ENCODE measurements at regions not wholly inside any gene's neighbourhood (a gene's known extent, or its start where the extent isn't known, plus 50 kb on each side); places are given as distances from the start of the nearest gene placed in this dataset.

- Histone ChIP-seq H3K9me3 (ENCODE audit: control insufficient read depth in 2 of 2, low read length in 2 of 2) (no peaks in the 10 kb centered on the region), H3K27me3 (ENCODE audit: control insufficient read depth, insufficient read depth, low read length) (no peaks in the 10 kb centered on the region), H3K27ac (ENCODE audit: insufficient read depth, low read length, poor library complexity, severe bottlenecking) (no peak overlapping the region), H3K36me3 (ENCODE audit: control insufficient read depth, insufficient read depth, low read length) (no peaks in the 10 kb centered on the region), H3K4me1 (ENCODE audit: control insufficient read depth, insufficient read depth, low read length, poor library complexity, severe bottlenecking) (no peaks in the 10 kb centered on the region), H3K4me3 (ENCODE audit: low read depth, low read length) (no peak overlapping the region)
- DNase-seq (no peak), ATAC-seq (ENCODE audit: low read depth in 2 of 2) (no peak)
- Mint-ChIP-seq H3K4me3 (no peak overlapping the region), H3K27me3 (no peaks in the 10 kb centered on the region), H3K9me3 (peaks cover 0 to 16% (median 3%) of the 10 kb centered on the region in 7 donors), H3K4me1 (no peaks in the 10 kb centered on the region), H3K27ac (no peak overlapping the region), H3K36me3 (no peaks in the 10 kb centered on the region)
Observed at GRCh38 chr18:34583895-34584294, 126.2 kb upstream of the DTNA start.

- no peak for DNase-seq
- no peaks in the 10 kb centered on the region for H3K4me1 ChIP-seq (ENCODE audit: control insufficient read depth, insufficient read depth, low read length, poor library complexity, severe bottlenecking)
- no peaks in the 10 kb centered on the region for H3K9me3 ChIP-seq (ENCODE audit: control insufficient read depth in 2 of 2, low read length in 2 of 2)
- H3K36me3 ChIP-seq (ENCODE audit: control insufficient read depth, insufficient read depth, low read length): no peaks in the 10 kb centered on the region
- no peaks in the 10 kb centered on the region for H3K27me3 ChIP-seq (ENCODE audit: control insufficient read depth, insufficient read depth, low read length)
- Mint-ChIP-seq H3K27ac (no peak overlapping the region), H3K4me3 (no peak overlapping the region), H3K36me3 (no peaks in the 10 kb centered on the region), H3K4me1 (no peaks in the 10 kb centered on the region), H3K27me3 (no peaks in the 10 kb centered on the region), H3K9me3 (peaks cover 0 to 4% (median under 1%) of the 10 kb centered on the region in 7 donors)
- no peak overlapping the region for H3K4me3 ChIP-seq (ENCODE audit: low read depth, low read length)
- no peak for ATAC-seq (ENCODE audit: low read depth in 2 of 2)
- H3K27ac ChIP-seq (ENCODE audit: insufficient read depth, low read length, poor library complexity, severe bottlenecking): no peak overlapping the region
Observed at GRCh38 chr18:34590503-34590902, 119.6 kb upstream of the DTNA start.

GRCh38 chr18:34591920-34592444, 118.1 kb upstream of the DTNA start:
- Histone ChIP-seq H3K4me3 (ENCODE audit: low read depth, low read length) (no peak overlapping the region), H3K27ac (ENCODE audit: insufficient read depth, low read length, poor library complexity, severe bottlenecking) (no peak overlapping the region), H3K9me3 (ENCODE audit: control insufficient read depth in 2 of 2, low read length in 2 of 2) (no peaks in the 10 kb centered on the region), H3K36me3 (ENCODE audit: control insufficient read depth, insufficient read depth, low read length) (no peaks in the 10 kb centered on the region), H3K27me3 (ENCODE audit: control insufficient read depth, insufficient read depth, low read length) (no peaks in the 10 kb centered on the region), H3K4me1 (ENCODE audit: control insufficient read depth, insufficient read depth, low read length, poor library complexity, severe bottlenecking) (no peaks in the 10 kb centered on the region)
- Mint-ChIP-seq H3K4me1 (no peaks in the 10 kb centered on the region), H3K27ac (no peak overlapping the region), H3K9me3 (peaks cover 0 to 4% (median 0%) of the 10 kb centered on the region in 7 donors), H3K36me3 (no peaks in the 10 kb centered on the region), H3K27me3 (no peaks in the 10 kb centered on the region), H3K4me3 (no peak overlapping the region)
- no peak for DNase-seq
- no peak for ATAC-seq (ENCODE audit: low read depth in 2 of 2)

GRCh38 chr18:34592481-34592880, 117.6 kb upstream of the DTNA start:
- Mint-ChIP-seq H3K4me1 (no peaks in the 10 kb centered on the region), H3K4me3 (no peak overlapping the region), H3K27me3 (no peaks in the 10 kb centered on the region), H3K27ac (no peak overlapping the region), H3K36me3 (no peaks in the 10 kb centered on the region), H3K9me3 (peaks cover 0 to 7% (median 1%) of the 10 kb centered on the region in 7 donors)
- no peak for ATAC-seq (ENCODE audit: low read depth in 2 of 2)
- Histone ChIP-seq H3K4me3 (ENCODE audit: low read depth, low read length) (no peak overlapping the region), H3K27ac (ENCODE audit: insufficient read depth, low read length, poor library complexity, severe bottlenecking) (no peak overlapping the region), H3K36me3 (ENCODE audit: control insufficient read depth, insufficient read depth, low read length) (no peaks in the 10 kb centered on the region), H3K9me3 (ENCODE audit: control insufficient read depth in 2 of 2, low read length in 2 of 2) (no peaks in the 10 kb centered on the region), H3K4me1 (ENCODE audit: control insufficient read depth, insufficient read depth, low read length, poor library complexity, severe bottlenecking) (no peaks in the 10 kb centered on the region), H3K27me3 (ENCODE audit: control insufficient read depth, insufficient read depth, low read length) (no peaks in the 10 kb centered on the region)
- DNase-seq: no peak

- Mint-ChIP-seq H3K36me3 (no peaks in the 10 kb centered on the region), H3K9me3 (peaks cover 0 to 7% (median 1%) of the 10 kb centered on the region in 7 donors), H3K4me1 (no peaks in the 10 kb centered on the region), H3K4me3 (no peak overlapping the region), H3K27ac (no peak overlapping the region), H3K27me3 (no peaks in the 10 kb centered on the region)
- Histone ChIP-seq H3K27ac (ENCODE audit: insufficient read depth, low read length, poor library complexity, severe bottlenecking) (no peak overlapping the region), H3K36me3 (ENCODE audit: control insufficient read depth, insufficient read depth, low read length) (no peaks in the 10 kb centered on the region), H3K27me3 (ENCODE audit: control insufficient read depth, insufficient read depth, low read length) (no peaks in the 10 kb centered on the region), H3K9me3 (ENCODE audit: control insufficient read depth in 2 of 2, low read length in 2 of 2) (no peaks in the 10 kb centered on the region), H3K4me1 (ENCODE audit: control insufficient read depth, insufficient read depth, low read length, poor library complexity, severe bottlenecking) (no peaks in the 10 kb centered on the region), H3K4me3 (ENCODE audit: low read depth, low read length) (no peak overlapping the region)
- ATAC-seq (ENCODE audit: low read depth in 2 of 2) (no peak), DNase-seq (no peak)
Observed at GRCh38 chr18:34592961-34593382, 117.1 kb upstream of the DTNA start.

- DNase-seq (no peak), ATAC-seq (ENCODE audit: low read depth in 2 of 2) (no peak)
- Mint-ChIP-seq H3K27ac (no peak overlapping the region), H3K9me3 (peaks cover 0 to 7% (median 1%) of the 10 kb centered on the region in 7 donors), H3K4me3 (no peak overlapping the region), H3K27me3 (no peaks in the 10 kb centered on the region), H3K4me1 (no peaks in the 10 kb centered on the region), H3K36me3 (no peaks in the 10 kb centered on the region)
- no peaks in the 10 kb centered on the region for H3K4me1 ChIP-seq (ENCODE audit: control insufficient read depth, insufficient read depth, low read length, poor library complexity, severe bottlenecking)
- H3K27ac ChIP-seq (ENCODE audit: insufficient read depth, low read length, poor library complexity, severe bottlenecking): no peak overlapping the region
- H3K4me3 ChIP-seq (ENCODE audit: low read depth, low read length): no peak overlapping the region
- no peaks in the 10 kb centered on the region for H3K36me3 ChIP-seq (ENCODE audit: control insufficient read depth, insufficient read depth, low read length)
- no peaks in the 10 kb centered on the region for H3K27me3 ChIP-seq (ENCODE audit: control insufficient read depth, insufficient read depth, low read length)
- H3K9me3 ChIP-seq (ENCODE audit: control insufficient read depth in 2 of 2, low read length in 2 of 2): no peaks in the 10 kb centered on the region
Observed at GRCh38 chr18:34594266-34594665, 115.8 kb upstream of the DTNA start.

- no peak overlapping the region for H3K27ac ChIP-seq (ENCODE audit: insufficient read depth, low read length, poor library complexity, severe bottlenecking)
- no peaks in the 10 kb centered on the region for H3K36me3 Mint-ChIP-seq
- no peaks in the 10 kb centered on the region for H3K27me3 ChIP-seq (ENCODE audit: control insufficient read depth, insufficient read depth, low read length)
- H3K36me3 ChIP-seq (ENCODE audit: control insufficient read depth, insufficient read depth, low read length): no peaks in the 10 kb centered on the region
- no peaks in the 10 kb centered on the region for H3K9me3 ChIP-seq (ENCODE audit: control insufficient read depth in 2 of 2, low read length in 2 of 2)
- no peak overlapping the region for H3K4me3 Mint-ChIP-seq
- DNase-seq (no peak), ATAC-seq (ENCODE audit: low read depth in 2 of 2) (no peak)
- no peaks in the 10 kb centered on the region for H3K4me1 Mint-ChIP-seq
- H3K4me1 ChIP-seq (ENCODE audit: control insufficient read depth, insufficient read depth, low read length, poor library complexity, severe bottlenecking): no peaks in the 10 kb centered on the region
- H3K27me3 Mint-ChIP-seq: no peaks in the 10 kb centered on the region
- H3K9me3 Mint-ChIP-seq: peaks cover 0 to 5% (median 1%) of the 10 kb centered on the region in 7 donors
- H3K27ac Mint-ChIP-seq: no peak overlapping the region
- no peak overlapping the region for H3K4me3 ChIP-seq (ENCODE audit: low read depth, low read length)
Observed at GRCh38 chr18:34595690-34596089, 114.4 kb upstream of the DTNA start.

- Mint-ChIP-seq H3K9me3 (peaks cover 0 to 5% (median 1%) of the 10 kb centered on the region in 7 donors), H3K27ac (no peak overlapping the region)
- no peaks in the 10 kb centered on the region for H3K9me3 ChIP-seq (ENCODE audit: control insufficient read depth in 2 of 2, low read length in 2 of 2)
Observed at GRCh38 chr18:34598120-34598635, 111.9 kb upstream of the DTNA start.

More at GRCh38 chr18:34598120-34598635, 111.9 kb upstream of the DTNA start:
- no peaks in the 10 kb centered on the region for H3K4me1 Mint-ChIP-seq
- DNase-seq (no peak), ATAC-seq (ENCODE audit: low read depth in 2 of 2) (no peak)
- H3K27me3 ChIP-seq (ENCODE audit: control insufficient read depth, insufficient read depth, low read length): no peaks in the 10 kb centered on the region
- H3K36me3 Mint-ChIP-seq: no peaks in the 10 kb centered on the region
- no peak overlapping the region for H3K4me3 ChIP-seq (ENCODE audit: low read depth, low read length)
- H3K27ac ChIP-seq (ENCODE audit: insufficient read depth, low read length, poor library complexity, severe bottlenecking): no peak overlapping the region
- no peaks in the 10 kb centered on the region for H3K27me3 Mint-ChIP-seq
- peak overlapping the region in 1 of 4 donors; percentile 33 for H3K4me3 Mint-ChIP-seq
- H3K4me1 ChIP-seq (ENCODE audit: control insufficient read depth, insufficient read depth, low read length, poor library complexity, severe bottlenecking): no peaks in the 10 kb centered on the region
- H3K36me3 ChIP-seq (ENCODE audit: control insufficient read depth, insufficient read depth, low read length): no peaks in the 10 kb centered on the region

Measured in CD4-positive, CD25-positive, alpha-beta regulatory T cell (primary cell).